Pulmonary artery endothelial cell (primary cell): ENCODE measurements at regions not wholly inside any gene's neighbourhood (a gene's known extent, or its start where the extent isn't known, plus 50 kb on each side); places are given as distances from the start of the nearest gene placed in this dataset.
"Not testable (repeated sequence)": the region's sequence is repeated elsewhere in the genome, so short reads cannot be mapped to it uniquely, and the experiment has no call there.

ENCODE experiments used
- DNase-seq: peaks from one replicate; pipeline ENCODE4 v3.0.0-alpha.2; 2011; ENCODE audit warnings: low read depth, low spot score

- DNase-seq: peak; percentile 1
Observed at GRCh38 chr3:110314512-110315114, 757.0 kb upstream of the NECTIN3 start.

GRCh38 chr3:110318108-110318507, 753.5 kb upstream of the NECTIN3 start:
- peak; percentile 26 for DNase-seq

- no peak for DNase-seq
Observed at GRCh38 chr3:110323349-110323748, 748.3 kb upstream of the NECTIN3 start.

GRCh38 chr3:110324171-110324705, 747.4 kb upstream of the NECTIN3 start:
- DNase-seq: no peak

- no peak for DNase-seq
Observed at GRCh38 chr3:110327870-110328269, 743.7 kb upstream of the NECTIN3 start.

GRCh38 chr3:110331562-110331961, 740.1 kb upstream of the NECTIN3 start:
- DNase-seq: not testable (repeated sequence)

- no peak for DNase-seq
Observed at GRCh38 chr3:110332629-110333028, 739.0 kb upstream of the NECTIN3 start.

- no peak for DNase-seq
Observed at GRCh38 chr3:110341047-110341446, 730.6 kb upstream of the NECTIN3 start.

GRCh38 chr3:110343376-110343775, 728.2 kb upstream of the NECTIN3 start:
- peak; percentile 74 for DNase-seq

- DNase-seq: no peak
Observed at GRCh38 chr3:110343945-110344344, 727.7 kb upstream of the NECTIN3 start.

GRCh38 chr3:110344487-110344886, 727.1 kb upstream of the NECTIN3 start:
- DNase-seq: no peak

GRCh38 chr3:110344897-110345767, 726.5 kb upstream of the NECTIN3 start:
- DNase-seq: no peak

- no peak for DNase-seq
Observed at GRCh38 chr3:110349295-110349694, 722.3 kb upstream of the NECTIN3 start.

GRCh38 chr3:110352841-110353604, 718.6 kb upstream of the NECTIN3 start:
- DNase-seq: no peak

- no peak for DNase-seq
Observed at GRCh38 chr3:110362751-110363150, 708.9 kb upstream of the NECTIN3 start.

- not testable (repeated sequence) for DNase-seq
Observed at GRCh38 chr3:110367289-110367688, 704.3 kb upstream of the NECTIN3 start.

- no peak for DNase-seq
Observed at GRCh38 chr3:110375751-110376518, 695.7 kb upstream of the NECTIN3 start.

- DNase-seq: no peak
Observed at GRCh38 chr3:110378481-110378880, 693.1 kb upstream of the NECTIN3 start.

- DNase-seq: no peak
Observed at GRCh38 chr3:110381992-110382391, 689.6 kb upstream of the NECTIN3 start.

- no peak for DNase-seq
Observed at GRCh38 chr3:110383356-110383755, 688.3 kb upstream of the NECTIN3 start.

- no peak for DNase-seq
Observed at GRCh38 chr3:110384601-110385000, 687.0 kb upstream of the NECTIN3 start.
